HG03135 (cell line): ENCODE measurements at regions not wholly inside any gene's neighbourhood (a gene's known extent, or its start where the extent isn't known, plus 50 kb on each side); places are given as distances from the start of the nearest gene placed in this dataset.

Experiments
- ATAC-seq: cut with Tn5 transposase; IDR thresholded peaks from one replicate; pipeline ENCODE4 v1.9.1; 2021; ENCODE audit warnings: mild to moderate bottlenecking, moderate library complexity; ENCODE audit not compliant: unreplicated experiment

DNA sequence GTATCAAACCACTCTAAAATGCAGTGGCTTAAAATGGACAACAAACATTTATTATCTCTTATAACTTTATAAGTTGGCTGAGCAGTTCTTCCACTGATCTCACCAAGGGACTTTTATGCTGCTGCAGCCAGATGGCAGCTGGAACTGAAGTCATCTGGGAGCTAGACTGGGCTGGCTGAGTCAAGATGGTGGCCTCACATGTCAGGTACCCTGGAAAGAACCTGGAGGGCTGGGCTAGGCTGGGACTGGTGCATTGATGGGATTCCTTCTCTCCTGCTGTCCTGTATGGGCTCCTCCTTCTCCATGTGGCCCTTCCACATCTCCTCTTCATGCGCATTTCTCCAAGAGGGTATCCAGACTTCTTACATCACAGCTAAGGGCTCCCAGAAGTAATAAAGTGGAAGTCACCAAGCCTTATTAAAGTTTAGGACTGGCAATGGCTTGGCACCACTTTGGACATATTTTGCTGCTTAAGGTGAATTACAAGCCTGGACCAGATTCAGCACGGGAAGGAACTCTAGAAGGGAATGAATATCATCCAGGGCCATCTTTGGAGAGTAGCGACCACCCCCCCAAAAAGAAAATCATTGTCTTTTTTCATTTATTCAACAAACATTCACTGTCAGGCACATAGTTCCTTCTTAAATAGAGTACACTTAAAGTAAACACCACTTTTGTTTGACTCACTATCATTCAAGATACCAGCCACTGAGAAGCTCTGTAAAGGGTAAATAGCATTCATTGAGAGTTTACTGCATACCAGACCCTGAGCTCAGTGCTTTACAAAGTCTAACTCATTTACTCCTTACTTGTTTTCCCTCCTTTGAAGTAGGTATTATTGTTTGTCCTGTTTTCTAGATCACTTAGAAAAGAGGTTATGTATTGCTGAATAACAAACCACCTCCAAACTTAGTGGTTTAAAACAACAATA, 138.0 kb downstream of the ZFP36L2 start:
- ATAC-seq, result no peak

DNA sequence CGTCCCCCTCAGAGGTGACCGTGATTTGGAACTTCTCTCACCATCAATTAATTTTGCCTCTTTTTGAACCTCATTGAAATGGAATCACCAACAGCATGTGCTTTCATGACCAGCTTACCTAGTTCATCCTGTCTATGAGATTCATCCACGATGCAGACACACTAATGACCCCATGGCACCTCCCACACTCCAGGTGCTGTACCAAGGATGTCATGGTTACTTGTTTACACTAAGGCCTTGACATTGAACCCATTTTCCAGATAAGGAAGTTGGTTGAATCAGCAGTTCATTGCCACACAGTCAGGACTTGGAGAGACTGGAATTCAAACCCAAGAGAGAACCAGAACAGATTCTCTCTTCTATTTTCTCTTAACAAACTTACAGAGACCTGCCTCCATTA, 139.0 kb downstream of the ZFP36L2 start:
- ATAC-seq, result no peak

DNA sequence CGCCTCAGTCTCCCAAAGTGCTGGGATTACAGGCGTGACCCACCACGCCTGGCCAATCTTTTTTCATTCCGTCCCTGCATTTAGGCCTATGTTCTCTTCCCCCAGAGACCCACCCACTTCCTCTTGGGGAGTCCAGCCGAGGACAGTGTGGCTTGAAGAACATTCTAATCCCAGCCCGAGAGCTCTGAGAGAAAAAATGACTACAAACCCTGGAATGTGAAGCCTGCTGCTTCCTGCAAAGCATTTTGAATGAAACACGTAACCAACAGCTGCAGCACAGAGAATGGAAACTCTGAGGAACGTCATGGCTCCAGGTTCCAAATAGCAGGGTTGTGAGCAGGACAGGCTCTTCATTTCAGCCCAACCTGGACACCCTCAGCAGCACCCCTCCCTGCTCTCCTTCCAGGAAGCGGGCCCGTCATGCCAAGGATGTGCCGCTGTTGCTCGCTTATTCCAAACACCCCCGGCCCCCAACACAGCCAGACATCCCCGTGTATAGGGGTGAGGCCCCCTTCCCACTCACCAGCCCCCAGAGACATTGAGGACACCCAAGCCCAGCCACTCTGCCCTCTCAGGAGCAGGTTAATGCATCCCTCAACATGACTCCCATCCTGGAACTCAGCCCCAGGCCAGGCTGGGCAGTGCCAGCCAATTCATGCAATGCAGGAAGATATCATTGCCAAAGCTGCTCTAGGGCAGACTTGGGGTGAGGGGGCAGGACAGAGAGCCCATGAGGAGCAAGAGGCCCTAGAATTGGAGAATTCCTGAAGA, 139.8 kb downstream of the ZFP36L2 start:
- ATAC-seq, result no peak

DNA sequence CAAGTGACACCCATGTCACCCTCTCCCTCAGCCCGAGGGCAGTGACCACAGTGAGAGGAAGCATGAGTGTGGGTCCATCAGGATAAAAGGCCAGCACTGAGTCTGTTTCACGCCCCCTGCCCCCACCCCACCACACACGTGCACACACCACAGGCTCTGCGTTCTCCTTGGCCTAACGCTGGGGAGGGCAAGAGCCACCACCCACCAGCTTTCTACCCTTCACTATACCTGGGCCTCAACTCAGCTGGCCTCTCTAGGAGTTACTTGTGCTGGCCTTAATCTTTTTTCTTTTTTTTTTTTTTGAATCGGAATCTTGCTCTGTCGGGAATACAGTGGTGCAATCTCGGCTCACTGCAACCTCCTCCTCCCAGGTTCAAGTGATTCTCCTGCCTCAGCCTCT, 140.5 kb downstream of the ZFP36L2 start:
- no peak for ATAC-seq

DNA sequence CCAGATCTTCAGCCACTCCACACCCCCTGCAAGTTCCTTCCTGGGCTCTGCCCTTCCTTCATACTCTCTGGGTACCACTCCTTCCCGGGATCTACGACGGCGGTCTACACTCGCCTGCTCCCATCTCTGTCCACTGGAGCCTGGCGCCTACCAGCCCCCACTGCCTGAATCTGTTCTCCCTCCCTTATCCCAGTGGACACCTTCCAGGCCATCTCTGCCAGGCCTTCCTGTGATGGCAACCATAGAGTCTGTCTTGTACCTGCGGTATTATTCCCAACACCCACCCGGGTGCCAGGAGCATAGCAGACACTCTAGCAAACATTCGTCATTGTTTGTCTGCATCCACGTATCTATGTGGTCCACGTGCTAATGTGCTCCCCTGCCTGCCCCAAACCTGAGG, 140.9 kb downstream of the ZFP36L2 start:
- no peak for ATAC-seq

DNA sequence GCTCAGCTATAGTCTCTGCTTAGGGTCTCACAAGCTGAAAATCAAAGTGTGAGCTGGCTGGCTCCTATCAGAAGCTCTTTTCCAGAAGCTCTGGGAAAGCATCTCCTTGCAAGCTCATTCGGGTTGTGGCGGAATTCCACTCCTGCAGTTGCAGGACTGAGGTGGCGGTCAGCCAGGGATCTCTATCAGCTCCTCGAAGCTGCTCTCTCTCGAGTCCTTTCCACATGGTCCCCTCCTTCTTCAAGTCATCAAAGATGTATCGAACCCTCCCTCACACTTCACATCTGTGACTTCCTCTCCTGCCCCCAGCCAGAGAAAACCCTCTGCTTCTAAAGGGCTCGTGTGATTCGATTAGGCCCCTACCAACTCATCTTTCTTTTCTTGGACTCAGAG, 141.7 kb downstream of the ZFP36L2 start:
- no peak for ATAC-seq

DNA sequence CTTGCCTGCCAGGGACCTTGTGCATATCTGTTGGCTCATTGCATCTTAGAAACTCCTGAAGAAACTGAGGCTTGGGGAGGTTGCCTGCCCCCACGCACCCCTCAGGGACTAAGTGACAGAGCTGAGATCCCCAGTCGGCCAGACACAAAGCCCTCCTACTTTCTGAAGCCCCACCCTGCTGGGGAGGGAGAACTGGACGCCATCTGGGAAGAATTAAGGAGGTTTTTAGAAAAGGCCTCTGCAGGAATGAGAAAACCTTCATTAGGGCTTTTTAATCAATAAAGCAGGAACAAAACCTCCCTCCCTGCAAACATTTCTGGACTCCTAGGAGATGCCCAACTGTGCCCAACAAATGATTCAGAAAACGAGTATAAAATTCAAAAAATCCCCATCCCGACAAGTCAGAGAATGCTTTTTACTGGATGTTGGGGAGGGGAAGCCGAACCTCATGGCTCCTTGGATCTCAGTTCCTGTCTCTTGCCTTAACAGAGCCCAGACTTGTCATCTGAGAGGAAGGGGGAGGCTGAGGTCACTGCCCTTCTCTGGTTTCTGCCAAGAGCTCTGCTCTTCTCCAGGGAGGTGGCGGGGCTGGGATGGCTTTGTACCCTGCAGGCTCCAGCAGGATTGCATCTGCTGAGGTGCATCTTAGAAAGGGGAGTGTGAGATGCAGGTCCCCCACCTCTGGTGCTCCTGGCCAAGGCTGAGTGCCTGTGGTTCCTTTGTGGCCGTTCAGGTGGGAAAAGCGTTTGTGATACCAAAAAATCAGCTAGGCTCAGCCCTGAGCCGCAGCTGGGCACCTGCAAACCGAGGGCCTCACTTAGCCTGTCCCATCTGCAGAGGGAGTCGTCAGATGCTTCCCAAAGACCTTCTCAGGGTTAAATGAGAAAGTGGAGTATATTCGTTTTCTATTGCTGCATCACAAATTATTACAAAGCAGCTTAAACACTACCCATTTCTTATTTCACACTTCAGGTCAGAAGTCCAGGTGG, 142.4 kb downstream of the ZFP36L2 start:
- no peak for ATAC-seq

DNA sequence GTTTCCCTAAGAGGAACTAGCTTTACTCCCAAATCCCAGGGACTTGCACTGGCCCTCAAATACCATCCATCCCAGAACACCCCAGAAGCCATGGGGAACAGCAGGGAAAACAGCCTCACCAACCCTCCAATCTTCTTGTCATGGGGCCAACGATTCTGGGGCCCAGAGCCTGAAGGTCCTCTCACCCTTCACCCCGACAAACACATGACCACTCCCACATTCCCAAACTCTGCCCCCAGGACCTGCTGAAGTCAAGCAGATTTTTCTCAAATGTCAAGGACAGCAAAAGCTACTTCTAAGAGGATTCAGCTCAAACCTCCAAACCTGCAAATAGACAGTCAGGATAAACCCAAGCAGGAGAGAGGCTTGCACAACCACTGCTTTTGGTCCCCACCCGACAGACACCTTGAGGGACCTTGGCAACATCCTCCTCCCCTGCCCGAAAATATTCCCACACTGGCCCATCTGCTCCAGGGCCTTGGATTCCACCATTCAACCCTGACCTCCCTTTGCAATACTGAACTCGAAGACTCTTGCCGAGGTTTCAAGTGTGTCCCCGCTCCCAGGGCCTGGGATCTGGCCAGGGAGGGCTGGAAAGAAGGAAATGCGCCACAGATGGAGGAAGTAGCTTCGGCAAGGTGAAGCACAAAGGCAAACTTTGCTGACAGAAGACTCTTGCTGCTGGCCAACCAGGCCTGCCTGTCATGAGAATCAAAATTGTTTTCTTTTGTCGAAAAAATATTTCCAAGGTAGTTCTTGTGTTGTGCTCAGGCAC, 143.3 kb downstream of the ZFP36L2 start:
- no peak for ATAC-seq

DNA sequence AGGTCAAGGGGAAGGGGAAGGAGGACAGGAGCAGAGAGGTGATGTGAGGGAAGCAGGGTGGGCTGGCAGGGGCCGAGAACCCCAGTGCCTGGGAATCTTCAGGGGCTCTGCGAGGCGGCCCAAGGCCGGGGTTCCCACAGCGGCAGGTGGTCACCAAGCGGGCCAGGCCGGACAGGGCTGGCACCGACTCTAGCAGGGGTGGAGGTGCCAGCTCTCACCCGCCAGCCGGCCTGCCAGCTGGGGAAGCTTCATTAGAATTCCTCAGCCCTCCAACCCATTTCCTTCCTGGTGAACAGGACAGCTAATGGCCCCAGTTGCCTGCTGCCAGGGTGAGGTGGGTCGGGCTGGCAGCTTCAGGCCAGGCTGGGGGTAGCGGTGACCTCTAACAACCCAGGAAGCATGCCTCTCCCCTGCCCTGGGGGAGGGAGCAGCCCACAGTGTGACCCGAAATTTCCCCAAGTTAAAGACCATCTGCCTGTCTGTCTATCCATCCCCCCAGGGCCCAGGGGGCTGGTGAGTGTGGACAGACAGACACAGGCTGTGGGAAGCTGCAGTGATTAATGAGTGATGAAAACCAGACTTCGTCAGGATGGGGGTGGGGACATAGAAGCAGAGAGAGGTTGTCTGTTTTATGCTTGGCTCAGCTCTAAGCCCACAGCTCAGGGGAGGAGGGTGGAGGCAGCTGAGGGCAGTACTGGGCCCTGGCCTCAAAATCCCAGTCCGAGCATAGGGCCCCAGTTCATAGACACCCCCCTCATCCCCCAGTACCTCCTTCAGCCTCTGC, 144.1 kb downstream of the ZFP36L2 start:
- no peak for ATAC-seq

DNA sequence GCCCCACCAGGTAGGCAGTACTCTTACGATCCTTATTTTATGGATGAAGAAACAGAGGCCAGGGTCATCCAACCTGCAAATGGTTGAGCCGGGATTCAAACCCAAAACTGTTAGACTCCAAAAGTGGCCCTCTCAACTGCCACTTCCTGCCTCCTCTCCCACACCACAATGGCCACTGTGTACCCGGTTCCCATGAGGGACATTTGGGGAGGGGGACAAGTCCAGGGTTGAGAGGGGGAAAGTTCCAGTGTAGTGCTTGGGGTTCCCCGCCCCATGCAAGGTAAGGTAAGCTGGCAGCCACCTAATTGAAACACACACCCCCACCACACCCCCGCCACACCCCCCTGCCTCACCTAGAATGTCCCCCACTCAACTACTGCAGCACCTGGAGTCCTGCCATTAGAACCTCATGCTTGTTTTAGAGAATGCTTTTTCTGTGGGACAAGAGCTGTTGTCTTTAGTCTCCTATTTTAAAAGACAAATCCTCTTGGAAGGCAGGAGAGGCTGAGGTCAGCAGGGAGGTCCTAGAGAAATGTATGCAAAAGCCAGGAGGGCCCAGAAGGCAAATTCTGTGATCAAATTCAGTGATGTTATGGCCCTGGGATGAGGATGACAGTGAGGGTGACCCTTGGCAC, 145.2 kb downstream of the ZFP36L2 start:
- ATAC-seq, result no peak

DNA sequence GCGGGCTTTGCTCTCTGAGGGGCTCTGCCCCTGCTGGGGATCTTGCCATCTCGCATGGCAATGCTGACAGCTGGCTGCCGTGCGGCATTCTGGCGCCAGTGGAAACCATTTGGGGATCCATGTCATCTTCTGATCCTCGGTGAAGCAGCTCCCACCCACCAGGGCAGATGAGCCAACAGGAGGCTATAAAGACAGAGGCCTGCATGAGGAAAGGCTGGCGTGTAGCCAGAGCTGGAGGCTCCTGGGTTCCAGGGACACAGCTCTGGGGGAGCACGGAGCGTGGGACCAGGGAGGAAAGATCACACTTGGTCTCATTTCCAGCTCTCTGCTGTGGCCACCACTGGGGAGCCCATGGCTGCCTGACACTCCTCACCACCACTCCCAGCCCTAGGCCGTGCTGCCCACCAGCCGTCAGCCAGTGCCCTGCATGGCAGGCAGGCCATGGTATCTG, 145.8 kb downstream of the ZFP36L2 start:
- no peak for ATAC-seq

DNA sequence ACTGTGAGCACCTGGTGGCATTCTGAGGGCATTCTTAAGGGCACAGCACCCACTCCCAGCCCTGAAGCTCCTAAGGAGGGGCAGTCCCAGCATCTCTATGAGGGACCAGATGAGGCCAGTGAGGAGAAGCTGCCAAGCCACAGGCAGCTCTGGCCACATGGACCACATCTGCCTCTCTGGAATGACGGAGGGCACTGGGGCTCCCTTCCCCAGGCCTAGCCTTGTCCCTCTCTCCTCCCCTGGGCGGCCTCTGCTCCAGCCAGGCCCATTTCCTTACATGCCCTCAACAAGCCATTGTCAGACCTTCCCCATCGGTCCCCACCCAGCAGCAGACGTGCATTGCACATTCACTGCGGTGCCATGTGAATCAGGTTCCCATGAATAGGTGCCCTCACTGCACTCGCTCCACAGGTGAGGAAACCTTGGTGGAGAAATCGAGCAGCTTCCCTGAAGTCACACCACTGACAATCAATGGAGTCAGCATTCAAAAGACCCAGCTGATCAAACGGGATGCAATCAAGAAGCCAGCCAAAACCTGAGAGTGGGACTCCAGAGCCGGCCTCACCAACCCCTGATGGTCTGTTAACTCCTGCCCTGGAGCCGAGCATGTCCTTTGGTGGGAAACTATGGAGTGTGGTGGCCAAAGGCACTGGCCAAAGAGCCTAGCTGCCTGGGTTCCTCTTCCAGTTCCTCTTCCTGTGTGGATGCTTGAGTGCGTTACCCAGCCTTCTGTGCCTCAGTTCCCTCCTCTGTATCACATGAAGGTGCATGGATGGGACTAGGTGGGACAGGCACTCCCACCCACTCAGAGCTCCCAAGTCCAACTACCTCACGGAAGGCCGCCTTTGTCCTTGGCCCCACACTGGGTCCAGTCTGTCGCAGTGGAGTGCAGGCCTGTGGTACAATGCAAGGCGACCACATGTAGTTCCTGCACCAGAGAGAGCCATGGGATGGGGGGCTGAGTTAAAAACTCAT, 147.3 kb downstream of the ZFP36L2 start:
- no peak for ATAC-seq

DNA sequence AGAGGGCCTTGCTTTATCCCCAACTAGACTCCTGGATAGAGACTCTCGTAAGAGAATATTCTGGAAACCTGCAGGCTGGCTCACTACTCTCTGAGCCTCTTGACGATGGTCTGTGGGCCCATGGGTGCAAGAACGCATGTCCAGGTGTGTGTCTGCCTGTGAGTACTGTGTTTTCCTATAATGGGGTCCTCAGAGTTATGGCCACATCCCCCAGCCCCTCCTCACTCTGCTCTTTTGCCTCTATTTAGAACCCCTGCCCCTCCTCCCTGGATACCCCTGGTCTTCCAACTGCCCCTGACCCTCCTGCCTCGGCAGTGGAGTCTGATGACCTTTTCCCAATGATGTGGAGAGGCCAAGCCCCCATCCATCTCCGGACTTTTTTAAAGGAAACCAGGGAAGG, 148.1 kb downstream of the ZFP36L2 start:
- ATAC-seq, result no peak

DNA sequence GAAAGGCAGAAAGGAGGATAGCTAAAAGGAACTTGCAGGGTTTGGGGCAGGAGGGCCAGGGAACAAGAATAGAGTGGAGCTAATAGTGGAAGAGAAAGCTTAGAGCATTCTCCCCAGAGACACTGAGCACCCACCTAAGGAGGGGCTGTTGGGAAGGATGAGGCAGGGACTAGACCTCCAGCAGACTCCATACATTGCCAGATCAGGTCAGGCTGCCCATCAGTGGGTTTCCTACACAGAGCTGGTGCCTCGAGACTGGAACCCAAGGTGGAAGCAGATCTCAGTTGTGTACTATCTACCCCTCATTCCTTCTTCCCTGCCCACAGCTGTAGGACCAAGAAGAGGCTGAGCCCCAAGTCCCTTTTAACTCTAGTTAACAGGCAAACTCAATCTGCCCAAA, 148.5 kb downstream of the ZFP36L2 start:
- no peak for ATAC-seq

DNA sequence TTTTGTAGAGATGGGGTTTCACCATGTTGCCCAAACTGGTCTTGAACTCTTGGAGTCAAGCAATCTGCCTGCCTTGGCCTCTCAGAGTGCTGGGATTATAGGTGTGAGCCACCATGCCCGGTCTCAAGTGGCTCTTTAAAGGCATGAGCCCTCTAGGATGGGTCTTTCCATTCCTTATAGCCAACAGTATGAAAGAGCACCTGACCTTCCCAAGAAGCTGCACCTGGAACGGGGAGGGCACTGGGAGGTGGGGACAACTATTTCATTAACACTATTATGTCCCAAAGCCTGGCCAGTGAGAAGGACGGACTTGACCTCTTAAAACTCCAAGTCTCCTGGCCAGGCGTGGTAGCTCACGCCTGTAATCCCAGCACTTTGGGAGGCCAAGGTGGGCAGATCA, 149.7 kb downstream of the ZFP36L2 start:
- ATAC-seq, result no peak

DNA sequence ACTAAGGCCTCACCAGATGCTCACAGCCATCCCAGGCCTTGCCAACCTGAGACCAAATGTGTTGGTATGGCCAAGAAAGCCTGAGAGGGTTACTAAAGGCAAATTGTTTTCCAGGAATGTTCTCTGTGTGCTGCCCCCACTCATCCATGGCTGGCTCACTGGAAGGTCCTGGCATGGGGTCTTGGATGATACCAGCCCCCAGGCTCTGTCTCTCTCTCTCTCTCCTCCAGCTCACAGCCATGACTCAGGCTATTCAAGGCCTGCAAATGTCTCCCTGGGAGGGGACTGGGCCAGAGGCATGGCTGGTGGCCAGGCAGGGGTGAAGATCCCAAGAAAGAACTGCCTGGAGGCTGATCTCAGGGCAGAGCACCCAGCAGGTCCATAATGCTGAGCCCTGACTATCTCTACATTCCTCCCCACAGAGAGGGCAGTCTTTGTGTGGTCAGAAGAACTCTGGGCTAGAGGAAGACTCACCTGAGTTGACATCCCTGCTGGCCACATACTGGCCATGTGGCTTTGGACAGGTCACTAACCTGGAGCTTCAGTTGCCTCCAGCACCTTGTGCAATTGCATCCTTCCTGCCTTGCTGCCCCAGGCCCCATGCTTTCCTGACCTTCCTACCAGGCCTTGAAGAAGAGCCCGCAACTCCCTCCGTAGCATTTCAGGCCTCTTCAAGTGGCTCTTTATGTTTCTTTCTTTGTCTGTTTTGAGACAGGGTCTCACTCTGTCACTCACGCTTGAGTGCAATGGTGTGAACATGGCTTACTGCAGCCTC, 150.4 kb downstream of the ZFP36L2 start:
- ATAC-seq, result no peak

DNA sequence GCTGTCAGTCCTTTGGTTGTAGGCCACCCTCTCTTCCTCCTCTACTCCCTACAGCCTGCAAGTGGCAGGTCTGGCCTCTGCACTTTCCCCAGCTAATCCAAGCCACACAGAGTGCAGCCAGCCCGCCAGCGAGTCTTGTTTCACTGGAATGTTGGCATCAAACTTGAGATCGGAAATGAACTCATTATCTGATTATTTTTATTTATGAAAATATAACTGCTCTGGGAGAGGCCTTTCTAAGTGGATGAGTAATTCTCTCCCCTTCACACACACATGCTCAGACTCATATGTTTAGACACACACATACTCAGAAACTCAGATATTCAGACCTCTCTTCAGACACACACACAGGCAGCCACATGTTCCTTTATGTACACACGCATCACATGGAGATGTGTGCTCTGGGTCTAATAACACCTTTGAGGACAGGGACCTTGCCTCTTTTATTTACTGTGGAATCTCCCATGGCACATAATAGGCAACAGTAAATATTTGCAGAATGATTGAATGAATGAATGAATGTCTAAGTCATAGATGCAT, 151.3 kb downstream of the ZFP36L2 start:
- ATAC-seq, result no peak
